ENCODE measurements at regions not wholly inside any gene's neighbourhood (a gene's known extent, or its start where the extent isn't known, plus 50 kb on each side); places are given as distances from the start of the nearest gene placed in this dataset.

GRCh38 chr13:73913751-73914518 lies 220.3 kb downstream of the KLF12 start:
- TF ChIP-seq EZH2 (IDR thresholded peaks at IDR 0.05) (no peak), FOXP2 (optimal IDR thresholded peaks at IDR 0.05; ENCODE audit: control extremely low read depth, extremely low read length, insufficient read depth) (no peak)

Measured in SK-N-MC (cell line).